Activated effector memory CD4-positive, alpha-beta T cell treated with anti-CD3 and anti-CD28 coated beads, Interleukin-2, amount 50 U/mL, for 16 hours (primary cell): ENCODE measurements at regions not wholly inside any gene's neighbourhood (a gene's known extent, or its start where the extent isn't known, plus 50 kb on each side); places are given as distances from the start of the nearest gene placed in this dataset.
"Not testable (repeated sequence)": the region's sequence is repeated elsewhere in the genome, so short reads cannot be mapped to it uniquely, and the experiment has no call there.

Experiments
- DNase-seq: peaks from one replicate; pipeline ENCODE4 v3.0.0-alpha.2; 2020

DNA sequence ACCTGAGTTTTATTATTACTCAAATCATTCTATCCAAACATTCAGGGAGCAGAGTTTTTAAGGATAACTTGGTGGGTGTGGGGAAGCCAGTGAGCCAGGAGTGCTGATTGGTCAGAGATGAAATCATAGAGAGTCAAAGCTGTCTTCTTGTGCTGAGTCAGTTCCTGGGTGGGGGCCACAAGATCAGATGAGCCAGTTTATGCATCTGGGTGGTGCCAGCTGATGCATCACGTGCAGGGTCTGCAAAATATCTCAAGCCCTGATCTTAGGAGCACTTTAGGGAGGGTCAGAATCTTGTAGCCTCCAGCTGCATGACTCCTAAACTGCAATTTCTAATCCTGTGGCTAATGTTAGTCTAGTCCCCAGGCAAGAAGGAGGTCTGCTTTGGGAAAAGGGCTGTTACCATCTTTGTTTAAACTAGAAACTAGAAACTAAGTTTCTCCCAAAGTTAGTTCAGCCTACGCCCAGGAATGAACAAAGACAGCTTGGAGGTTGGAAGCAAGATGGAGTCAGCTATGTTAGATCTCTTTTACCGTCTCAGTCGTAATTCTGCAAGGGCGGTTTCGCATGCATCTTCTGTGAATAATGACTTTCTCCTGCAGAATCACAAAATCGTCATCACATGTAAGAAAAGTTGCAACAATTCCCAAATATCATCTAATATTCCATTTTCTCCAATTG lies 97.5 kb downstream of the ZNF664 start:
- not testable (repeated sequence) for DNase-seq

DNA sequence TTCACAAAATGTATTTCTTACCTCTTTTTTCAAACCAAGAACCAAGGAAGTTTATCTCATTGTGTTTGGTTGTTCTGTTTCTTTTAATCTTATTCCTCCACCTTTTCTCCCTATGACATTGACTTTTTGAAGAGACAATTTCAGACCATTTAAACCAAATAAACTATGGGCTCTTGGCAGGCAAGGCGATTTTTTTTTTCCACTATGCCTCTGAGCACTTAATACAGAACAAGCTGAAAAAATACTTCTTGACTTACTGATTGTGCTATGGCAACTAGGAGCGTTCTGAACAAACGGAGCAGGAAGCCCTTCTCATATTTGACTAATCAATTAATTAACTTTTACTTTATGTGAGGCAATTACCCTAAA lies 98.0 kb downstream of the ZNF664 start:
- no peak for DNase-seq

DNA sequence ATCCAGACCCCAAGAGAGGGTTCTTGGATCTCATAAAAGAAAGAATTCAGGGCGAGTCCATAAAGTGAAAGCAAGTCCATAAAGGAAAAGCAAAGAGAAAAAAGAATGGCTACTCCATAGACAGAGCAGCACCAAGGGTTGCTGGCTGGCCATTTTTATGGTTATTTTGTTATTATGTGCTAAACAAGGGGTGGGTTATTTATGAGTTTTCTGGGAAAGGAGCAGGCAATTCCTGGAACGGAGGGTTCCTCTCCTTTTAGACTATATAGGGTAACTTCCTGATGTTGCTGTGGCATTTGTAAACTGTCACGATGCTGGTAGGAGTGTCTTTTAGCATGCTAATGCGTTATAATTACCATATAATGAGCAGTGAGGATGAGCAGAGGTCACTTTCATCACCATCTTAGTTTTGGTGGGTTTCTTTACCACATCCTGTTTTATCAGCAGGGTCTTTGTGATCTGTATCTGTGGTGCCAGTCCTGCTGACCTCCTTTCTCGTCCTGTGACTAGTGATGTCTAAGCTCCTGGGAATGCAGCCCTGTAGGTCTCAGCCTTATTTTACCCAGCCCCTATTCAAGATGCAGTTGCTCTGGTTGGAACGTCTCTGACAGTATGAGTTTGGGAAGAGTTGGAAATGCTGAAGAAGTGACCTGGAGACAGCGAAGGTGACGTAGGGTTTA lies 100.5 kb downstream of the ZNF664 start:
- no peak for DNase-seq

DNA sequence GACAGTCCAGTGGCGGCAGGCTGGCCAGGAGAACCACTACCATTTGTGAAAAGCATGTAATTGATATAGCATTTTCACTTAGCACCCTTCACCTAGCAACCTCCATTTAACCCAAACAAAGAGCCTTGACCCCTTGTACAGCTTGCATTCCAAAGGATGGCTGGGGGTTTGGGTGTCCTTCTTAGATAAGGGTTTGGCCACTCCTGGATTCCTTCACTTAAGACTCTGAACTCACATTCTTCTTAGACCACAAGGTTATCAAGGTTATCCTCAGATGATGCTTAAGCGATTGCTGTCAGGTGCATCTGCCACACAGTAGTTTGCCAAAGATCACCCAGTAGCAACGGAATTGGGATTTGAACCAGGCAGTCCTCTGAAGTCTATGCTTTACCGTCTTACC lies 102.8 kb downstream of the ZNF664 start:
- DNase-seq = no peak

DNA sequence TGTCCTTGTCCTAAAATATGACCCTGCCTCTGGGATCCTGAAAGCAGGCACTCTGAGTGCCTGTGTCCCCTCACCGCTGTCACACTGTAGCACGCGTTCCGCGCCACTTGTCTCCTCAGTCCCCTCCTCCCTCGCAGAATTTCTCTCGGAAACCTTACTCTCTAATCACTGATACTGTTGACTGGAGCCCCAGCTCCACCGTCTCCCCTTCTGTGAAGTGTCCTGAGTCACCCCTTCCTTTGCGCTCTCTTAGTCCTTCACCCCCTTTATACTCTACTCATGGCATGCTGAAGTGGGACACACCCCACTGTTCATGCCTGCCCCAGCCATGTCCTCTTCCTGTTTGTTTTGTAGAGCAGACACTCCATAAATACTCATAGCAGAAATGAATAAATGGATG lies 104.7 kb downstream of the ZNF664 start:
- DNase-seq = no peak

DNA sequence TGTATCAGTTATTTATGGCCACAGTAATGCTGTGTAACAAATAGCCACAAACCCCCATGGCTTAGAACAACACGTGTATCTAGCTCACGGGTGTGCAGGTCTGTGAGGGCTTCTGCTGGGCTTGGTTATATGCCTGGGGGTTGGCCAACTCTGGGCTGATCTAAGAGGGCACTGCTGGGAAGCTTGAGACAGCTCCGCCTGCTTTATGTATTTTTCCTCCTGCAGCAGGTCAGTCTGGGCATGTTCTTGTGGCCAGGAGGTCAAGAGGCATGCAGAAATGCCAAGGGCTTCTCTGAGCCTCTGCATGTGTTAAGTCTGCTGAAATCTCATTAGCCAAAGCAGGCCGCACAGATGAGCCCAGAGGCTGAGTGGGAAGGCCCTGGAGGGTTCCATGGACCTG lies 105.8 kb downstream of the ZNF664 start:
- DNase-seq = no peak

DNA sequence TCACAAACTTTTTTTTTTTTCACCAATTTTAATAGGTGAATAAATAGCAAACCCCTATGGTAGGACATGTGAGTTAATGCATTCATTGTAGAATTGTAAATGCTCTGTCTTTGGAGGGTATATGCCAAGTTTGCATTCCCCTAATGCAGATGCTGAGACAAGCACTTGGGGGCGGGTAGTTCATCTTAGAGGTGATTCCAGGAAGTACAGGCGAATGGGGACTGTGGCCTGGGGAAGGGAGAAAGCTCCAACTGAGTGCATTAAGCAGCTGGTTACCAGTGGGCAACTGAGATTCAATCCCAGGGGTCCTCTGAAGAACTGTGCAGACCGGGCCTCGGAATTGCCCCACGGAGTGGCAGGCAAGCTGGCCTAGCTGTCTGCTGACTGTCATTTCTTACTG lies 107.6 kb downstream of the ZNF664 start:
- no peak for DNase-seq

DNA sequence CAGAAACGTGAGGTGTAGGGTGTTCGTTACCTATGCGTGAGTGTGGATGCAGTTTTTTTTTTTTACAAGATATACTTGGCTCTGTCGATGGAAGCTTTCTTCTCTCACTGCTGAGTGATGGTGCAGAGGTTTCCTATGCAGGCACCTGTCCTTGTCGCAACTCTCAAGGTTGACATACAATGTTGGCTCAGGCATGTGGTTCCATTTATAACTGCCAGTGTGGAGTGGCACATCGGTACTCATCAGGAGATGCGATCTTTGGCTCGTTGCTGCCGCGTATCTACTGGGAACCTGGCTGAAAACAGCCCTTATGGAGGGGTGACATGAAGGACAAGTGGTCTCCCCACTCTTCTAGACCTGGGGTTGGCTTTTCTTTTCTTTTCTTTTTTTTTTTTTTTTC lies 109.0 kb downstream of the ZNF664 start:
- no peak for DNase-seq

- no peak for DNase-seq
These were observed 109.7 kb downstream of the ZNF664 start for GRCh38 chr12:124082687-124083086.

- DNase-seq = no peak
These were observed 110.7 kb downstream of the ZNF664 start for GRCh38 chr12:124083708-124084107.

- no peak for DNase-seq
These were observed 112.6 kb downstream of the ZNF664 start for GRCh38 chr12:124085419-124086296.

DNA sequence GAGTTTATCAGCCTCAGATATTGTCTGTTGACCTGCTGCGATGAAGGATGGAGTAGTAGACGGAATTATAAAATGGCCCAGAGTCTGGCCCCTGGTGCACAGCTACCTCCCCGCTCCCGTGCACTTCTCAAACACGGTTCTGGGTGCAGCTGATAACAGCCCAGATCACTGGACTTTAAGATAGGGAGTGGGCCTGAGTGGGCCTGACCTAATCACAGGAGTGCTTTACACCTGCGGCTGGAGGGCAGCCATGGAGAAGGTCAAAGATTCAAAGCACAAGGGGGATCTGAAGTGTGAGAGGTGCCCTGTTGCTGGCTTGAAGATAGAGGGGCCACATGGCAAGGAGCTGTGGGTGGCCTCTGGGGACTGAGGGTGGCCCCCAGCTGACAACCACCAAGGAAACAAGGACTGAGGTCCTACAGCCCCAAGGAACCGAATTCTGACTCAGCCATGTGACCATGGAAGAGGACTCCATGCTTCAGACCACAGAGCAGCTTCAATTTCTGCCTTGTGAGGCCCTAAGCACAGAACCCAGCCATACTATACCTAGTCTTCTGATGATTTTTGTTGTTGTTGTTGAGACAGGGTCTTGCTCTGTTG lies 113.4 kb downstream of the ZNF664 start:
- no peak for DNase-seq

GRCh38 chr12:124087266-124088051 lies 114.4 kb downstream of the ZNF664 start:
- no peak for DNase-seq

DNA sequence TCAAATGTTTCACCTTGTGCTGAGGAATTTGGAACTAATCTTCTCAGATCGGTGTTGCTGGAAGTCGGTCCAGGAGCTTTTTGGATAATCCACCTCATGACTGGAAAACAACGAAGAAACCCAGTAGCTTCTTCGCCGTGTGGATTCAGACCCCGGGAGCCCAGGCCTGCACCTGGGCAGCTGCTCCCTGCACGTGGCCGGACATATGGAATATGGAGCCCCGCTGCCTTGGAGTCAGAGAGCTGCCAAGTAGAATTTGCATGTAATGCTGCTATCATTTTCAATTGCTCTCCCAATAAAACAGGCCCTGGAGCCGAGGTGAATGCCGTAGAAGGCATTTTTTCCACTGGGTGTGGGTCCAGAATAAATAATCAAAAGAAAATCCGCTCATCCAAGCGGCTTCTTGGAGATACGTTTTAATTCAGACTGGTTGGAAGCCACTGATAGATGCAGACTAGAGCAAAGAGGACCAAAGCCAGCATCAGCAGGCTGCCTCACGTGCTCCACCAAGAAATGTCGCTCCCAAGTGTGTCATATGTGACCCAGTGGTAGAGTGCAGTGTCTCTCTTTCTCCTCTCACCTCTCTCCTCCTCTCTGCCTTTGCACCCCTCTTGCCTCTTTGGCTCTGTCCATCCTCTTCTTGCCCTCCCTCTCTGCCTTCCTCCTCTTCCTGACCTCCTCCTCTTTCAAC lies 115.3 kb downstream of the ZNF664 start:
- no peak for DNase-seq

GRCh38 chr12:124089181-124089914 lies 116.3 kb downstream of the ZNF664 start:
- not testable (repeated sequence) for DNase-seq

GRCh38 chr12:124091835-124092234 lies 118.8 kb downstream of the ZNF664 start:
- DNase-seq = no peak

- DNase-seq = not testable (repeated sequence)
These were observed 119.5 kb downstream of the ZNF664 start for GRCh38 chr12:124092532-124092931.

GRCh38 chr12:124093297-124093696 lies 120.3 kb downstream of the ZNF664 start:
- no peak for DNase-seq

DNA sequence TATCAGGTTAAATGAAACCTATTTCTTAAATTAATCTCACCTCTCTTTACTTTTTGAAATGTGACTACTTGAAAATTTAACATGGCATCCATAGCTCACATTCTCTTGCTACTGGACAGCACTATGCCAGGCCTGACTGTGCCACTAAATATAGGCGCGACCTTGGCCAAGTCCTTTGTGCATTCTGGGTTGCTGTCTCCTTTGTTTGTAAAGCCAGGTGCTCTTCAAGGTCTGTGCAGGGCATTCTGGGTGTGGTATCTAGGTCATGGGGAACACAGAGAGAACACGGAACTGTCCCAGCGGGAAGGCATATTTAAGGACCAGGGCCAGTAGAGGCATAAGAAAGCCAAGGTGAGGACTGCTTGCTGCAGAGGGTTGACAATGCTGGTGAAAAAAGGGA lies 121.2 kb downstream of the ZNF664 start:
- DNase-seq = peak; percentile 14

DNA sequence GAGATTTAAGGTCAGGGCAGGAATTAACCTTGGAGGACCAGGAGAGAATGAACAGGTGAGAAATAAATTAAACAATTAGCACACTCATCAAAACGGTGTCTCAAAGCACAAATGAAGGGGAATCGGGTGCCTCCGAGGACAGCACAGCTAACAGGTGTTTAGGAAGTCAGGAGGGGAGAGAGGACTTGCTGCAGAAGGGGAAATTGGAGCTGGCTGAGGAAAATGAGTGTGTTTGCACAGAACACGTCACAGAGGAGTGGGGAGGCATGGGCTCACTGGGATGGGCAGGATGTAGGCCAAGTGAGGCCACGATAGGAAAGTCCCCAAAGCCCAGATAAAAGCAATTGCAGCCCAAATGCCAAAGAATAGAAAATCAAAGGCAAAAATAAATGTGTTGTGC lies 121.7 kb downstream of the ZNF664 start:
- peak; percentile 24 for DNase-seq

GRCh38 chr12:124096109-124096508 lies 123.1 kb downstream of the ZNF664 start:
- DNase-seq = peak; percentile 17
